SKM-1 treated with dmso at 0.1 percent for 144 hours (cell line): ENCODE measurements at regions not wholly inside any gene's neighbourhood (a gene's known extent, or its start where the extent isn't known, plus 50 kb on each side); places are given as distances from the start of the nearest gene placed in this dataset.
"Not testable (repeated sequence)": the region's sequence is repeated elsewhere in the genome, so short reads cannot be mapped to it uniquely, and the experiment has no call there.

ENCODE experiments used
- DNase-seq: peaks from one replicate; lab custom pipeline; 2025; ENCODE audit not compliant: unreplicated experiment; lab: John Stamatoyannopoulos, UW

GRCh38 chr15:87489456-87489855, 767.1 kb downstream of the NTRK3 start:
- no peak for DNase-seq

DNA sequence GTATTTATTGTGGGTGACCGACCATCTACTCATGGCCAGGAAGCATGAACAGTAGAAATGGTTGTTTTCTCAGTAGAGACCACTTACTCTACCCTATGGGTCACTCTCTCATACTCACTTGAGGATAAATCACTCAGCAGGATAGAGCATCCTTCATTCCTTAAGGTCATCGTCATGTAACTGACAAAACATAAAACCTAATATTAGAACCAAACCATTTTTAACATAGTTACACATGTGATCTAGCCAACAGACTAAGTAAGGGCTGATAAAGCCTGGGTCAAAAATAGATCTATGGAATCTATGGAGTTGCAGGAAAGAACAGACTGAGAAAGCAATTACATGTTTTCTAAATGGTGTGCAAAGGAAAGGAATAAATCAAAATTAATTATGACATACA, 769.1 kb downstream of the NTRK3 start:
- DNase-seq = no peak

DNA sequence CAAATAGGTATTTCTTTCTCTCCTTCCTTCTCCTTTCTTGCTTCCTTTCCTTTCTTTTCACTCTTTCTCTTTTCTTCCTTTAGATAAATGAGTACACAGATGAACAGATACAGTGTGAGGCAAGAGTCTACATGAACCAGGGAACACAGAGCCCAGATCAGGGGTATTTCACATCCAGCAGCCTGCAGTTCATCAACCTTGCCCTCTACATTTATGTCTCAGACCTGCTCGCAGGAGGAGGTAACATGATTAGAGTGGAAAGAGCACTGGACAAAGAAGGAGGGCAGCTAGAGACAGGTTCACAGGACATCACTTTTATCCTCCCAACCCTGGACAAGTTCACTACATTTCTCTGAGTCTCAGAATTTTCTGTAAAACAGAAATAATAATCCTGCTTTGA, 773.1 kb downstream of the NTRK3 start:
- DNase-seq = no peak

DNA sequence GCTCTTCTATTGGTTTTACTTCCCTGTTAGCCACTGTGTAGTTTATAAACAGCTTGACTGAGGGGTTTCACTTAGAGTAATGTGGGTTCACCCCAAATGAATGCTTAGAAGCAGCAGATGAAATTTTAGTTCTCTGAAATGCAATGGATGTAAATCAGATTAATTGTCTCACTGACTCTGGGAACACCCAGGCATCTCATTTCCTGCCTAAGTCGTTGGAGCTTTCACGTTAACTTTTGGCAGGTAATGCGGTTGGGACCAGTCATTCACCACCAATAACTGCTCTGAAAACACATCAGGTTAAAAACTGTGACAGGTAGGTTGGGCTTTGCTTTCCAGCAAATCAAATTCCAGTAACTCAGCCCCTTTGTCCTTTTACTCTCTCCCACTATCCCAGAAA, 775.4 kb downstream of the NTRK3 start:
- DNase-seq = no peak

DNA sequence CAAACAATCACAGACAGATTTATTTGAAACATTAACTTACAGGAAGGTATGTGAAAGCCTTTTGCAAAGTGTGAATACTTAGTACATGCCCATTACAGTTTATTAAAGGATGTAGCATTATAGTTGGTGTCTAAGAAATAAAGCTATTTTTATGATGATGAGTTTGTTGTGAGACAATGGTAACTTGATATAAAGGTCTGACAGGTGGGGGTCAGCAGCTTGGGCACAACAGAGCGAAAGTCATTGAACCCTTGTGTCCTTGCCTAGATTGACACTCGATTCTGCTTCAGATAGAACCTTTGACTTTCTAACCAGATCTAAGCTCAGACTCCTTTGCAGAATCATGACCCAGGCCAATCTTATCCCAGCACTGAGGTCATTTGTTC, 777.9 kb downstream of the NTRK3 start:
- DNase-seq = no peak

DNA sequence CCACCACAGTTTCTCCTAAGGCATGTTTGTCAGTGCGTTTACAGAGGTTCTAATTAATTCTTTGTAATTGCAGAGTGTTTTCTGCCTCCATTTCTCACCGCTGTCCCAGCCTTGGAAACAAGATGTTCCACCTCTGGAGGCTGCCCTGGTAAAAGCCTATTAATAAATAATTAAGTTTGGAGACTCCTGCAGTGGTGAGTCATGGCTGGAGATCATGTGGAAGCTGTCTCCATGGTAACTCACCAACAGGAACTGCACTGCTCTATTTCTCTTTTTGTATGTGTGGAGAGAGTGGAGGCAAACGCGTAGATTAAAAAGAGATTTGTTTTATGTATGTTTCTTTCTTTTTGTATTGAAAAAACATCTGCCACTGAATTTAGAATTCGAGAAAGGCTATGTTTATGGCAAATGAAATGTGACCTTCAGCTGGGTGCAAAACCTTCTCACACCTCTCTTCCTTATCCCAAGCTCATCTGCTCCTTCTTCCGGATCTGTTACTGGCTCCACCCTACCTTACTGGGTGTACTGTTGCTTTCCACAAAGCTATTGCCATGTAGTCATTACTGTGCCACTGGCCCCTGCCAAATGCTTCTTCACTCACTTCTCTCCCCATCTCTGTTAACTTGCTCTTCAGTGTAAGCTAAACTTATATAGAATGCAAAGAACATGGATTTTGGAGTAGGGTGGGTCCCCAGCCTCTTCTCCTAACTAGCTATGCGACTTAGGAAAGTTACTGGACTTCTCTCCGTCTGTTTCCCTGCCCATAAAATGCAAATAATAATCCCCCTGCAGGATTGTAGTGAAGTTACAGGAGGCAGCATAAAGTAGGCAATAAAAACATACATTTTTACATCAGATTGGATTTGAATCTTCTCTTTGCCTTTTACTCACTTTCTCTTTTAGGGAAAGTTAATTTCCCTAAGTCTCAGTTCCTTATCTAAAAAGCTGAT, 778.5 kb downstream of the NTRK3 start:
- no peak for DNase-seq

DNA sequence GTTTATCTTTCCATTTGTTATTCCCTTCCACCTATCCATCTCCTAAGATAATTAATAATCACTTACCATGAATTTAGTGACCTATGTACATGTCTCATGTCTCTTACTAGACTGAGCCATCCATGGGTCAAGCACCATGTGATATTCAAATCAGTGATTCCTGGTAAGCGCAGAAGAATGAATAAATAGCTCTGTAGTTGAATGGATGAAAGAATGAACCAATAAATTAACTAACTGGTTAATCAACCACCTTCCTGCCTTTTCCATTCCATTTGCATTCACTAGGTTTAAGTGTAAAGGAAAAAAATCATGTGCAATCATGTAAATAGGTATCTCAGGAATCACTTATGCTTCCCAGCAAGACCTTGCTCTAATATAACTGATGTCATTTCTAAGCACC, 779.5 kb downstream of the NTRK3 start:
- no peak for DNase-seq

- no peak for DNase-seq
Measured at GRCh38 chr15:87470923-87471322, 785.6 kb downstream of the NTRK3 start.

- DNase-seq = not testable (repeated sequence)
Measured at GRCh38 chr15:87463956-87464355, 792.6 kb downstream of the NTRK3 start.

DNA sequence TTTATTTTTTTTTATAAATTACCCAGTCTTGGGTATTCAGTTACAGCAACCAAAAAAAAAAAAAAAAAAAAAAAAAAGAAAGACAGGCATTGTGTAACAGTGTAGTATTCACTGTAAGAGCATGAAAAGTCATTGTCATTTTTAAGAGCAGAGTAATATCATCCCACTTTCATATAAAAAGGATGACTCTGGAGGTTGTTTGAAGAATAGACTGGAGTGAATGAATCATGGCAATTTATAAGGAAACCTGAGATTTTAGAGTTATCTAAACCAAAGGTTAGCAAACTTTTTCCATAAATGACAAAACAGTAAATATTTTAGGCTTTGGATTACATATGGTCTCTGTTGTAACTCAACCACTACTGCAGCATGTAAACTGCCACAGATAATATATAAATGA, 794.9 kb downstream of the NTRK3 start:
- no peak for DNase-seq

- no peak for DNase-seq
Measured at GRCh38 chr15:87454860-87455259, 801.7 kb downstream of the NTRK3 start.

DNA sequence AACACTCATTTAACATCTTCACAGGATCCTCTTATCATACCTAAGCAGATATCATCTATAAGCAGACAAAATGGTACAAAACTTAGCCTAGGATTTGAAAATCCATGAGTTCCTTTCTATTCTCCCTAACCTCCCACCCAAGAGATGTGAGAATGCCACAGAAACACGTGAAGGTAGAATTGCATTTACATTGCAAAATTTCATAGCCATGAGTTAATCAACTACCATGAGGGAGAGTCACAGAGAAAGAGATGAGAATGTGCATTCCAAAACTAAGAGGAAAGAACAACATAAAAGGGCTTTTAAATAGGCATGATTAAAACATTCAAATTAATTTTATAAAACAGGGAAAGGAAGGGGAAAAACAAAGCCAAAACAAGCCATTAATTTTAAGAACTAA, 806.2 kb downstream of the NTRK3 start:
- DNase-seq = no peak

- DNase-seq = no peak
Measured at GRCh38 chr15:87439090-87439489, 817.4 kb downstream of the NTRK3 start.

GRCh38 chr15:87433871-87434270, 822.7 kb downstream of the NTRK3 start:
- no peak for DNase-seq

DNA sequence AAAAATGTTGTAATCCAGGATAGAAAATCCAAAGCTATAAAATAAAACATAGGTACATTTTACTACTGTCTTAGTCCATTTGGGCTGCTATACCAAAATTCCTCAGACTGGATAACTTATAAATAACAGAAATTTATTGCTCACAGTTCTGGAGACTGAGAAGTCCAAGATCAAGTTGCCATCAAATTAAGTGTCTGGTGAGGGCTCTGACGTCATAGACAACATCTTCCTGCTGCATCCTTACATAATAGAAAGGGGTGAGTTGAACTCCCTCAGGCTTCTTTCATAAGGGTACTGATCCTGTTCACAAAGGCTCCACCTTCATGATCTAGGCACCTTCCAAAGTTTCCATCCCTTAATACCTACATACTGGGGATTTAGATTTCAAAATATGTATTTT, 826.8 kb downstream of the NTRK3 start:
- DNase-seq = no peak

GRCh38 chr15:87420017-87420416, 836.5 kb downstream of the NTRK3 start:
- no peak for DNase-seq

DNA sequence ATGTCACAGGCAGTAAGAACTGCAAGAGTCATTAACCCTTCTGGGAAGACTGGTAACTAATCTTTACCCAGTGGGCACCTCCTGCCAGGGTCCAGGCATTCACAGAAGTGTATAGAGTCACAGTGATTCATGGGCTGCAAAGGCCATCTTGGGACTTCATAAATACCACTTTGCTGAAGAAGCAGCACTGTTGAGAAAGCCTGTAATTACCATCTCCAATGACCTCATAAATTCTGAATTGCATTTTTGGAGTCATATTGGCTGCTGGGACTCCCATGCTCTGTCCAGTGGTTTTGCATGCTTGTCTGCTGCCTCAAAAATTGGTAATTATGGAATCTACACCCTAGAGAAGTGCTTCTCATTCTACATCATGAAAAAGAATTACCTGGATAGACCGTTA, 837.2 kb downstream of the NTRK3 start:
- no peak for DNase-seq

DNA sequence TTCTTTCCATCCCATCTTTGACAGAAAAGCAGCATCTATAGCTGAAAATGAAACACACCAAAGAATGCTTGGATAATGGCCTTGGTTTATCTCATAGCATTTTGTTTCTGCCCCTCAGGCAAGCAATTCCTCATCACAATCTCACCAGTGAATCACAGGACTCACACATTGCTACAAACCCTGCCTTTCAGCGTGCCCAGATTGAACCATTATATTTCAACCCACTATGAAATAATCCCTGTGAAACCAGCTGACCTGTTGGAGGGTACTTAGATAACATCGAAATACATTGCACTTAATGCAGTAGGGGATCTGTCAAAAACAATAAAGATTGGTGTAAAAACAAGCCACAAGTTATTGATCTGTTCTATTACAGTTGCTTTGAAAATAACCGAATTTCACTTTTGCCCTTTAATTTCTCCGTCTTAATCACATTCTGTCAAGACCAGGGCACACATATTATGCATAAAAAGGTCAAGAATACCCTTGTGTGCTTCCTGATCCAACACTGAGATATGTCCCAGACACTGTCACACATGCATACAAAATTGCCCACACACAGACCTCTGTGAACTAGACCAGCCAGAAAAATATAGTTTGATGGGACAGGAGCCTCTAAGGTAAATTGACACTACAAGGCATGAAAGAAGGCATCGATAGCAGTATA, 839.8 kb downstream of the NTRK3 start:
- no peak for DNase-seq

GRCh38 chr15:87408902-87409301, 847.6 kb downstream of the NTRK3 start:
- DNase-seq = no peak

GRCh38 chr15:87403973-87404372, 852.6 kb downstream of the NTRK3 start:
- DNase-seq = no peak

GRCh38 chr15:87401973-87402372, 854.6 kb downstream of the NTRK3 start:
- no peak for DNase-seq

DNA sequence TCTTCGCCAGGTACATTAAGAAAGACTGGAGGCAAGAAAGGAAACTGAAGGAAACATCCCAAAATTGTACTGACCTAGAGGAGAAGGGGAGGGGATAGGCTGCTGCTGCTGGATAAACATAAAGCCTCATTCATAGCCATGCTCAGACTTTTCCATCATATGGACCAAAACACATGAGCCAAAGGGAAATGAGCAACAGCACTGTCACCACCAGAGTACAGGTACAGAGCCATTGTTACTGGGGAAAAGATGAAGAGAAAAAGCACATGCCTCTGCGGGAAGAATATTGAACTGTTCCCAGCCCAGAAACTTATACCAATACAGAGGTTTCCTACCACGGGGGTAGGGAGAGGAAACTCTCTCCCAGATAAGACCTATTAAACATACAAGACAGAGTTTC, 861.9 kb downstream of the NTRK3 start:
- DNase-seq = no peak
